Kidney (tissue), 13 donors: ENCODE measurements at regions not wholly inside any gene's neighbourhood (a gene's known extent, or its start where the extent isn't known, plus 50 kb on each side); places are given as distances from the start of the nearest gene placed in this dataset.

Source experiments
- DNase-seq, 5 donors: peaks; one replicate each; pipeline ENCODE4 v3.0.0-alpha.2; 2013 to 2020
- FAIRE-seq: peaks from 2 replicates; lab custom pipeline; 2012; peaks lifted over from hg19 to GRCh38; lab: Jason Lieb, UNC
- H3K27ac ChIP-seq, 2 donors: one replicate each; pipeline ENCODE4 v1.7.0; 2013; ENCODE audit warnings: low read depth in 2 of 2, low read length in 2 of 2, inconsistent platforms in 1 of 2
- H3K27me3 ChIP-seq: one replicate; pipeline ENCODE4 v1.7.1; 2013; ENCODE audit warnings: low read length, inconsistent platforms; ENCODE audit not compliant: control insufficient read depth, insufficient read depth
- H3K36me3 ChIP-seq, 3 donors: one replicate each; pipeline versions ENCODE4 v1.7.0 to v1.7.1; 2013; ENCODE audit warnings: low read length in 3 of 3, control low read depth in 1 of 3, inconsistent platforms in 1 of 3; ENCODE audit not compliant: insufficient read depth in 3 of 3, control insufficient read depth in 2 of 3
- H3K4me1 ChIP-seq, 3 donors: one replicate each; pipeline versions ENCODE4 v1.7.0 to v1.7.1; 2013; ENCODE audit warnings: low read length in 3 of 3, inconsistent platforms in 1 of 3, low read depth in 1 of 3; ENCODE audit not compliant: control insufficient read depth in 2 of 3, insufficient read depth in 2 of 3
- H3K4me3 ChIP-seq, 3 donors: one replicate each; pipeline versions ENCODE4 v1.7.0 to v1.8.1; 2013; ENCODE audit warnings: low read length in 3 of 3, control low read depth in 1 of 3, inconsistent platforms in 1 of 3
- H3K9ac ChIP-seq, 3 donors: one replicate each; pipeline versions ENCODE4 v1.7.0 to v1.7.1; 2013; ENCODE audit warnings: low read length in 3 of 3, control low read depth in 1 of 3, inconsistent platforms in 1 of 3
- H3K9me3 ChIP-seq, 3 donors: one replicate each; pipeline versions ENCODE4 v1.7.0 to v1.7.1; 2013; ENCODE audit warnings: low read length in 3 of 3, control low read depth in 1 of 3, inconsistent platforms in 1 of 3; ENCODE audit not compliant: control insufficient read depth in 2 of 3, insufficient read depth in 1 of 3
- CTCF ChIP-seq: IDR thresholded peaks from 3 replicates; pipeline ENCODE4 v1.5.1; 2012; ENCODE audit warnings: mild to moderate bottlenecking, moderate library complexity, borderline replicate concordance; ENCODE audit not compliant: insufficient read depth; ENCODE audit errors: extremely low read depth
- intact Hi-C: fragments of 100-400 bp; cut with DNase I; formaldehyde crosslinking; loops from one replicate; pipeline ENCODE4 v1.11.1; 2022
- donor health status: control.
- donor health status: control.
- donor health status: control.
- donor health status: control.
- donor health status: control.
- donor health status: DM: yes; HTN: yes; CAD: no.
- donor health status: Normal renal cell carcinoma (clear cell type).

GRCh38 chr7:54956865-54957264 is 62.0 kb upstream of the EGFR start:
- Histone ChIP-seq H3K9me3 (no peaks in the 10 kb centered on the region), H3K4me1 (no peaks in the 10 kb centered on the region), H3K27me3 (no peaks in the 10 kb centered on the region), H3K9ac (no peak overlapping the region), H3K27ac (no peak overlapping the region), H3K4me3 (no peak overlapping the region), H3K36me3 (no peaks in the 10 kb centered on the region)
- intact Hi-C loops = no loop called here
- TF ChIP-seq CTCF = no peak
- FAIRE-seq (no peak), DNase-seq (no peak)

GRCh38 chr7:54960517-54960916 is 58.3 kb upstream of the EGFR start:
- Histone ChIP-seq H3K9me3 (no peaks in the 10 kb centered on the region), H3K9ac (no peak overlapping the region), H3K4me3 (no peak overlapping the region), H3K27me3 (no peaks in the 10 kb centered on the region), H3K4me1 (no peaks in the 10 kb centered on the region), H3K27ac (no peak overlapping the region), H3K36me3 (no peaks in the 10 kb centered on the region)
- DNase-seq (no peak), FAIRE-seq (no peak)
- intact Hi-C loops = no loop called here
- no peak for TF ChIP-seq CTCF

- Histone ChIP-seq H3K27me3 (no peaks in the 10 kb centered on the region), H3K36me3 (no peaks in the 10 kb centered on the region), H3K4me1 (no peaks in the 10 kb centered on the region), H3K9me3 (no peaks in the 10 kb centered on the region), H3K9ac (no peak overlapping the region), H3K27ac (no peak overlapping the region), H3K4me3 (no peak overlapping the region)
- intact Hi-C loops = no loop called here
- TF ChIP-seq CTCF = no peak
- FAIRE-seq (no peak), DNase-seq (no peak)
These were observed 57.4 kb upstream of the EGFR start for GRCh38 chr7:54961391-54961790.

- no peak overlapping the region for H3K27ac ChIP-seq
- no peak for FAIRE-seq
These were observed 55.7 kb upstream of the EGFR start for GRCh38 chr7:54963155-54963554.

More at GRCh38 chr7:54963155-54963554, 55.7 kb upstream of the EGFR start:
- H3K4me1 ChIP-seq = peaks cover 0 to 2% (median 0%) of the 10 kb centered on the region in 3 donors
- no peaks in the 10 kb centered on the region for H3K27me3 ChIP-seq
- DNase-seq = no peak
- no peak for TF ChIP-seq CTCF
- H3K9ac ChIP-seq = no peak overlapping the region
- H3K36me3 ChIP-seq = no peaks in the 10 kb centered on the region
- no peak overlapping the region for H3K4me3 ChIP-seq
- intact Hi-C loops = no loop called here
- H3K9me3 ChIP-seq = no peaks in the 10 kb centered on the region
